ENCODE measurements at regions not wholly inside any gene's neighbourhood (a gene's known extent, or its start where the extent isn't known, plus 50 kb on each side); places are given as distances from the start of the nearest gene placed in this dataset.

DNA sequence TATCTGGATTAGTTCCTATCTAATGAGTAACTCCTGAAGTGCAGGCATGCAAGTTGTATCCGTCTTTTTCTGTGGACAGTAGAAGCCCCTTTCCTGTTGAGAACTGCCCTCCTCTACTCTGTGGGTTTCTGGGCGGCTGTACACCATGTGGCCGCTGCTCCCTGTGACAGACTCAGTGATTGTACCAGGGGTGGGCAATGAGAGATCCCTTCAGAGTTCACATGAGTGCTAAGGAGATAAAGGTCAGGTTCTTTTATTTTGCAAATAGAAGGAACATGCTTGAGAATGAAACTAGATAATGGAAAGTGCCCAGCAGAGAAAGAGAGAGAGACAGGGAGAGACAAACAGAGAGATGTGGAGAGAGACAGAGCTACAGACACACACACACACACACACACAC is 76.4 kb upstream of the TAPT1 start:
- TF ChIP-seq FOXA1 (IDR thresholded peaks at IDR 0.05) (no peak), BHLHE40 (IDR thresholded peaks at IDR 0.05; ENCODE audit: borderline replicate concordance) (no peak), HDGF (IDR thresholded peaks at IDR 0.05; ENCODE audit: borderline replicate concordance) (no peak)
